Ovary (tissue), 3 donors: ENCODE measurements at regions not wholly inside any gene's neighbourhood (a gene's known extent, or its start where the extent isn't known, plus 50 kb on each side); places are given as distances from the start of the nearest gene placed in this dataset.

Experiments
- EP300 ChIP-seq: sonication (generic); formaldehyde crosslinking; IDR thresholded peaks from one replicate; pipeline ENCODE4 v1.6.1; 2017; ENCODE audit warnings: antibody characterized with exemption
- POLR2A ChIP-seq: fragments of 450-650 bp; IDR thresholded peaks from one replicate; pipeline ENCODE4 v1.6.1; 2017; ENCODE audit warnings: antibody characterized with exemption, mild to moderate bottlenecking, moderate library complexity
- TF ChIP-seq, protein P1 (sequence below), 3 donors: fragments of 450-650 bp in 2 of 3; fragments of 200-600 bp in 1 of 3; IDR thresholded peaks; one replicate each; pipeline versions ENCODE4 v1.5.1 to v1.8.0; 2016 to 2022; ENCODE audit warnings: antibody characterized with exemption in 3 of 3, mild to moderate bottlenecking in 1 of 3
- donor health status: DM: no; HTN: no; CAD: no.

DNA sequence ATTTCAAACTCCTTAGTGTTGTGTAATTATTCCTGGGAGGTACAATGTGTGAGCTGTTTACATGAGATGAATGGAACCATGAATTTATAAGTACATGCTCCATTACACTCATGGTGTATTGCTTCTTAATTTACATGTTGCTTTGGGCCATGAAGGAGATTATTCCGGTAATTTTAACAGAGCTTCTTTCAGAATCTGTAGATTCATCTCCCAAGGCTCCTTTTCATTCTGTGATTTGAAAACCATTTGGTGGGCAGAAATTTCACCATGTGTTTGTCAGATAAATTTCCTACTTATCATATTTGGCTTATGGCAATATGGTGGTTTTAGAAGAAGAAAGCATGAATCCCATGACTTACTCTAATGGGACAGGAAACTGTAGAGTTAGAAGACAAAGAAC is 421.6 kb upstream of the EYS start:
- TF ChIP-seq POLR2A (no peak), EP300 (no peak)
- TF ChIP-seq, protein P1, sequence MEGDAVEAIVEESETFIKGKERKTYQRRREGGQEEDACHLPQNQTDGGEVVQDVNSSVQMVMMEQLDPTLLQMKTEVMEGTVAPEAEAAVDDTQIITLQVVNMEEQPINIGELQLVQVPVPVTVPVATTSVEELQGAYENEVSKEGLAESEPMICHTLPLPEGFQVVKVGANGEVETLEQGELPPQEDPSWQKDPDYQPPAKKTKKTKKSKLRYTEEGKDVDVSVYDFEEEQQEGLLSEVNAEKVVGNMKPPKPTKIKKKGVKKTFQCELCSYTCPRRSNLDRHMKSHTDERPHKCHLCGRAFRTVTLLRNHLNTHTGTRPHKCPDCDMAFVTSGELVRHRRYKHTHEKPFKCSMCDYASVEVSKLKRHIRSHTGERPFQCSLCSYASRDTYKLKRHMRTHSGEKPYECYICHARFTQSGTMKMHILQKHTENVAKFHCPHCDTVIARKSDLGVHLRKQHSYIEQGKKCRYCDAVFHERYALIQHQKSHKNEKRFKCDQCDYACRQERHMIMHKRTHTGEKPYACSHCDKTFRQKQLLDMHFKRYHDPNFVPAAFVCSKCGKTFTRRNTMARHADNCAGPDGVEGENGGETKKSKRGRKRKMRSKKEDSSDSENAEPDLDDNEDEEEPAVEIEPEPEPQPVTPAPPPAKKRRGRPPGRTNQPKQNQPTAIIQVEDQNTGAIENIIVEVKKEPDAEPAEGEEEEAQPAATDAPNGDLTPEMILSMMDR (IDR thresholded peaks at IDR 0.05), result no peak
